ENCODE measurements at regions not wholly inside any gene's neighbourhood (a gene's known extent, or its start where the extent isn't known, plus 50 kb on each side); places are given as distances from the start of the nearest gene placed in this dataset.
"Not testable (repeated sequence)": the region's sequence is repeated elsewhere in the genome, so short reads cannot be mapped to it uniquely, and the experiment has no call there.

DNA sequence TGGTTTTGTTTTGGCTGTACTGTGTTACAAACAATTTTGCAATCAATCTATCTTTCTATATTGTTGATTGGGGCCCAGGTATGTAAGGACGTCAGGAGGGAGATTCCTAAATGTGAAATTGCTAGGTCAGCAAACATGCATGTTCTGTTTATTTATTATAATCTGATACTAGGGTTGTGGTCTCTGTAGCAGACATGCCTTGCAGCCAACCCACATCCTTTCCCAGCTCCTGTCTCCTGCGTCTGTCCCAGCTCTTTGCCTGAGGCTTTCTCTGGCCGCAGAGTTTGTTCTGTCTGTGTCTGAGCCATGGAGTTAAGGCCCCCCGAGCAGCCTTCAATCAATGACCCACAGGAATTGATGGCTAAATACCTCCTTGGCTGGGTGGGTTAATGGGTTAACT lies 124.0 kb upstream of the ZEB1 start:
- no peaks in the 10 kb centered on the region for H3K36me3 ChIP-seq (replicated peaks)
- H3K27me3 ChIP-seq (ENCODE audit: low read depth): no peaks in the 10 kb centered on the region
- no peak for DNase-seq (ENCODE audit: low spot score in 2 of 2)
- H3K4me3 ChIP-seq: no peak overlapping the region
- no peaks in the 10 kb centered on the region for H3K4me1 ChIP-seq
- in situ Hi-C loops (cut with MboI; ENCODE audit: low sequenced_read_pairs): no loop called here
- H3K9me3 ChIP-seq: no peaks in the 10 kb centered on the region

DNA sequence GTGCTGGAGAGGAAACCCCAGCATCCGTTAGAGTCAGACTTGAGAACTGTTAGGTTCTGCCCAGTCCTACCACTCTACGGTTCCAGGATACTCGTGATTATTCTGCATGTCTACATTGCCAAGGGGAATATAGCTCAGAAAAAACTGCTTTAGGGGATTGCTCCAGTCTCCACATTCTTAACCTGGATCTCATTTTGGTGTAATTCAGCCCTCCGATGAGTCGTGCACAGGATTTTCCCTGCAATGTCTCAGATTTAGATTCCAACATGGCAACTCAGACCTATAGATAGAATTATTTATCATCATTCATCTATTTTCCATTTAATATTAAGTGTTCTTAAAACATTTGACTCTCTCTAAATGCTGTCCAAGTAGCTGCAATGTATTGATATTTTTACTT lies 121.1 kb upstream of the ZEB1 start:
- no peaks in the 10 kb centered on the region for H3K36me3 ChIP-seq (replicated peaks)

DNA sequence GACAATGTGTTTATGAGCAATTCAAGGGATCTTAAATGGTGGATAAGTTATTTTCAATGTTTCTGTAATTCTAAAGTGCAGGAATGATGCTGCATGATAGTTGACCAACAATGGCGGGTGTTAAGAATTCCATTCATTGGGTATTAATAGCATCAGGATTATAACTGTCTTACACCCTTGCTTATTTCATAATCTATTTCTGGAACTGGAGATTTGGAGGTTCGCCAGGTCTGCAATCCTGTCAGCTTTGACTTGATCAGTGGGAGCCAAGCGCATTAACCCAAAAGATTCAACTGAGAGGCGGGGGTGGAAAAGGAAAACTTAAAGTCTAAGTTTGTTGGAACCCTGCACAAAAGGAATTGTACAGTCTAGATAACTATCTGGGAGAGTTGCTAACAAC lies 114.9 kb upstream of the ZEB1 start:
- in situ Hi-C loops (cut with MboI; ENCODE audit: low sequenced_read_pairs): no loop called here
- H3K4me1 ChIP-seq: no peaks in the 10 kb centered on the region
- no peak overlapping the region for H3K4me3 ChIP-seq
- H3K27me3 ChIP-seq (ENCODE audit: low read depth): no peaks in the 10 kb centered on the region
- no peak for DNase-seq (ENCODE audit: low spot score in 2 of 2)
- no peaks in the 10 kb centered on the region for H3K36me3 ChIP-seq (replicated peaks)
- H3K9me3 ChIP-seq: no peaks in the 10 kb centered on the region

More for the DNA sequence above, 121.1 kb upstream of the ZEB1 start:
- Histone ChIP-seq H3K27me3 (ENCODE audit: low read depth) (no peaks in the 10 kb centered on the region), H3K4me1 (no peaks in the 10 kb centered on the region), H3K9me3 (no peaks in the 10 kb centered on the region), H3K4me3 (no peak overlapping the region)
- DNase-seq (ENCODE audit: low spot score in 2 of 2): no peak
- in situ Hi-C loops (cut with MboI; ENCODE audit: low sequenced_read_pairs): no loop called here

DNA sequence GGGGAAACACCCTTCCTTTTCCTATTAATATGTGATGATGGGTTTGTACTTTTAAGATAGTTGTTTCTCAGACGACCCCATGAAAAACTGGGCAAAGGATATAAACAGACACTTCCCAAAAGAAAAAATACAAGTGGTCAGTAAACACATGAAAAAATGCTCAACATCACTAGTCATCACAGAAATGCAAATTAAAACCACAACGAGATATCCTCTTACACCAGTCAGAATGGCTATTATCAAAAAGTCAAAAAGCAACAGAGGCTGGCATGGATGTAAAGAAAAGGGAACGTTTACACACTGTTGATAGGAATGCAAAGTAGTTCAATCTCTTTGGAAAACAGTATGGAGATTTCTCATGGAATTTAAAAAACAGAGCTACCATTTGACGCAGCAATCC lies 111.4 kb upstream of the ZEB1 start:
- Histone ChIP-seq H3K27me3 (ENCODE audit: low read depth) (no peaks in the 10 kb centered on the region), H3K36me3 (replicated peaks) (no peaks in the 10 kb centered on the region), H3K4me1 (no peaks in the 10 kb centered on the region), H3K4me3 (no peak overlapping the region), H3K9me3 (no peaks in the 10 kb centered on the region)
- in situ Hi-C loops (cut with MboI; ENCODE audit: low sequenced_read_pairs): no loop called here
- DNase-seq (ENCODE audit: low spot score in 2 of 2): no peak

DNA sequence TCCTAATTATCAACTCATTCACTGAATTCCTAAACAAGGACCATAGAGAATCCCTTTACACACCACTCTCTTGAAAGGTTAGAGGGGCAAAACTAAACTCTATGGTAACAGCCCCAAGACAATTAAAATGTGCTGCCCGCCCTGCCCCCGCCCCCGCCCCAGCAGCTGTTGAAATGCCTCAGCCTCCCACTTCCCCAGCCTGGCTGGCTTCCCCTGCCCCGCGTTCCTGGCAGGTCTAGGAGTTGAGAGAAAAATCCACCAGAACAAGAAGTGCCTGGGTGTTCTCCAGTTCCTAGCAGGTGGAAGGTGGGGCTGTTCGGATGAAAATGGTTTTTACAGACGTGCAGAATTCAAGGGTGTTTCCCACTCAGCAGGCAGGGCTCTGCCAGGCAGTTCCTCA lies 109.5 kb upstream of the ZEB1 start:
- no peak for DNase-seq (ENCODE audit: low spot score in 2 of 2)
- Histone ChIP-seq H3K9me3 (no peaks in the 10 kb centered on the region), H3K4me3 (no peak overlapping the region), H3K4me1 (no peaks in the 10 kb centered on the region), H3K27me3 (ENCODE audit: low read depth) (no peaks in the 10 kb centered on the region), H3K36me3 (replicated peaks) (no peaks in the 10 kb centered on the region)
- in situ Hi-C loops (cut with MboI; ENCODE audit: low sequenced_read_pairs): no loop called here

DNA sequence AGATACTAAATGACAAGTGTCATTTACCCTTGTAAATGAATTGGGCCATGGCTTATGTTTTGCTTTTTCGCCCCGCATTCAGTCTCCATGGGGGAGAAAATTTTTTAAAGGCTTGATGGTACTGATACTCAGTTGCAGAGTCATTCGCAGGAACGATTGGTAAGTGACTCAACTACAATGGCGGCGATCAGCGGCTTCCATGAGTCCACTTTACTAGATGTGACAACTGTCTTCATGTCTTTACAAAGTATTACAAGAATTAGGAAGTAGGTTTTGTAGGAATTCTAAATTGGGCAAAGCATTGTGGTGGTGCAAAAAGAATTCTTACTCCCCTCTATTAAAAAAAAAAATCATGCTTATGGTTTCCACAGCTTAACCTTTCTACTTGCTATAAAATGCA lies 108.8 kb upstream of the ZEB1 start:
- H3K4me1 ChIP-seq: no peaks in the 10 kb centered on the region
- no peak overlapping the region for H3K4me3 ChIP-seq
- no peaks in the 10 kb centered on the region for H3K9me3 ChIP-seq
- no peaks in the 10 kb centered on the region for H3K27me3 ChIP-seq (ENCODE audit: low read depth)
- no peaks in the 10 kb centered on the region for H3K36me3 ChIP-seq (replicated peaks)
- DNase-seq (ENCODE audit: low spot score in 2 of 2): no peak
- in situ Hi-C loops (cut with MboI; ENCODE audit: low sequenced_read_pairs): no loop called here

DNA sequence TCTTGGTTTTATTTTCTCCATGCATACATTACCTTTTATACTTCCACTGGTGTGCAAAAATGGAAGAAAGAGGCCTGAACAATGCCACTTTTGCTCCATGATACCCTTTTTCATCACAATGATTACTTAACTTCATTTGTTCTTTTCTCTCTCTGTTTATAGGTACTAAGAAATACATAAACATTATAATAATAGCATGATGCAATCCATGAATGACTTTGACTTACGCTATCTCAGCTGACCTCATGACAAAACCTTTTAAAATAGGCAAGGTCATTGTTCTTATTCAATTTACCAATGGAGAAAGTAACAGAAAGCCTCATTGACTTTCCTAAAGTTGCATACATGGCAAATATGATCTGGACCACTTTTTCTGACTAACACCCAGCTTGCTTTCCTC lies 105.1 kb upstream of the ZEB1 start:
- DNase-seq (ENCODE audit: low spot score in 2 of 2): no peak
- Histone ChIP-seq H3K9me3 (no peaks in the 10 kb centered on the region), H3K4me1 (no peaks in the 10 kb centered on the region), H3K4me3 (no peak overlapping the region), H3K27me3 (ENCODE audit: low read depth) (no peaks in the 10 kb centered on the region), H3K36me3 (replicated peaks) (no peaks in the 10 kb centered on the region)
- in situ Hi-C loops (cut with MboI; ENCODE audit: low sequenced_read_pairs): no loop called here

DNA sequence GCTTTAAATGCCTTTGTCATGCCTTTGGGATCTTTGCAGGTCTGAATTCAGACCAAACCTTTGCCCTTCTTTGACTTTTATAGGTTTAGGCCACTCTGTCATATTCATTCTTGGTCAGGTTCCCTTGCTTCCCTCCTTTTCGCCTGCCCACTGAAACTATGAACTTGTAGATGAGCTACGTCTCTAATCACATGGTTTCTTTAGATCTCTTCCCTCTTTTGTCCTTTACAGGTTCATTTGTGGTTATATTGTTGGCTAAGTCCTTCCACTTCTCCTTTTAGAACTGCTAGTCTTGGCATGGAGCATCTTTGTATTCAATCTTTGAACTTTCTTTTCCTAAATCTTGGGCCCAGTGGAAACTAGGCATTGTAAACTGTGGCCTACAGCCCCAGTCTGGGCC lies 104.0 kb upstream of the ZEB1 start:
- Histone ChIP-seq H3K4me3 (no peak overlapping the region), H3K27me3 (ENCODE audit: low read depth) (no peaks in the 10 kb centered on the region), H3K36me3 (replicated peaks) (no peaks in the 10 kb centered on the region), H3K9me3 (no peaks in the 10 kb centered on the region), H3K4me1 (no peaks in the 10 kb centered on the region)
- DNase-seq (ENCODE audit: low spot score in 2 of 2): no peak
- in situ Hi-C loops (cut with MboI; ENCODE audit: low sequenced_read_pairs): no loop called here

DNA sequence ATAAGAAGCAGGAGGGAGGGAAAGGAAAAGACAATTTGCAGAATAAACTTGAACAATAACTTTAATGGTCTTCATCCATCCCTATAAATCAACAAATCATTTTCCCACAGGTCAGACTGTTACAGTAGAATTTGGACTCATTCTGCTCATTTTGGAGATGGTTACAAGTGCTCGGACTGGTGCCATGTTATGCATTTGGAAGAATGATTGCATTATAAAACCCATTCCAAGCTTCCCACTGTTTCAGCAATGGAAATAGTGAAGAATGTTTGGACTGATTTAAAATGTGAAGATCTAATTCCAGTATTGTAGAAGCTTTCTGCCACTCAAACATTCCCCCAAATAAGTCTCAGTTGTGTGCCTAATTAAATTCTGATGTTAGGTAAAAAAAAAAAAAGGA lies 99.7 kb upstream of the ZEB1 start:
- H3K4me3 ChIP-seq: no peak overlapping the region
- no peak for DNase-seq (ENCODE audit: low spot score in 2 of 2)
- H3K27me3 ChIP-seq (ENCODE audit: low read depth): no peaks in the 10 kb centered on the region
- in situ Hi-C loops (cut with MboI; ENCODE audit: low sequenced_read_pairs): no loop called here
- no peaks in the 10 kb centered on the region for H3K9me3 ChIP-seq
- no peaks in the 10 kb centered on the region for H3K36me3 ChIP-seq (replicated peaks)
- H3K4me1 ChIP-seq: no peaks in the 10 kb centered on the region

DNA sequence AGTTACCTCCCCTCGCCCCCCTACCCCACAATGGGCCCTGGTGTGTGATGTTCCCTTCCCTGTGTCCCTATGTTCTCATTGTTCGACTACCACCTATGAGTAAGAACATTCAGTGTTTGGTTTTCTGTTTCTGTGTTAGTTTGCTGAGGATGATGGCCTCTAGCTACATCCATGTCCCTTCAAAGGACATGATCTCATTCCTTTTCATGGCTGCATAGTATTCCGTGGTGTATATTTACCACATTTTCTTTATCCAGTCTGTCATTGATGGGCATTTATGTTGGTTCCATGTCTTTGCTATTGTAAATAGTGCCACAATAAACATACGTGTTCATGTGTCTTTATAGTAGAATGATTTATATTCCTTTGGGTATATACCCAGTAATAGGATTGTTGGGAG lies 90.2 kb upstream of the ZEB1 start:
- in situ Hi-C loops (cut with MboI; ENCODE audit: low sequenced_read_pairs); H3K4me1 ChIP-seq; H3K36me3 ChIP-seq (replicated peaks); H3K4me3 ChIP-seq; H3K9me3 ChIP-seq; H3K27me3 ChIP-seq (ENCODE audit: low read depth); DNase-seq (ENCODE audit: low spot score in 2 of 2): not testable (repeated sequence)

DNA sequence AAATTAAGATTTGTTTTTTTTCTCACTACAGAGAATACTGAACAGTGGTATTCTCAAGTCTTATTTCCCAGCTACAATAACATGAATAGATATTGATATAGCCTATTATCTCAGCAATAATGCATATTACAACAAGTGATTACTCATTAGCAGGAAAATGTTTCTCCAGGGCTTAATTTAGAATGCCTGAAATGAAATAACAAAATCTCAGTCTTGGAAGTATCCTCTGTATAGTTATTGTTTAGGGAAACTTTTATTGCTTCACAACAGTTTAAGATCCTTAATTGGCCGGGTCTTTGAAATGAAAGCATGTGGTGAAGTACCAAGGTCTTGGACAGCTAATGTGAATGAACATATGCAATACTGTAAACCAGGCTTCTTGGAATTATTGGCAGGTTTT lies 79.1 kb upstream of the ZEB1 start:
- in situ Hi-C loops (cut with MboI; ENCODE audit: low sequenced_read_pairs): no loop called here
- Histone ChIP-seq H3K4me1 (no peaks in the 10 kb centered on the region), H3K27me3 (ENCODE audit: low read depth) (peaks cover 5% of the 10 kb centered on the region; the same call in 1 of the 2 replicates), H3K36me3 (replicated peaks) (no peaks in the 10 kb centered on the region), H3K4me3 (no peak overlapping the region), H3K9me3 (no peaks in the 10 kb centered on the region)
- DNase-seq (ENCODE audit: low spot score in 2 of 2): no peak

DNA sequence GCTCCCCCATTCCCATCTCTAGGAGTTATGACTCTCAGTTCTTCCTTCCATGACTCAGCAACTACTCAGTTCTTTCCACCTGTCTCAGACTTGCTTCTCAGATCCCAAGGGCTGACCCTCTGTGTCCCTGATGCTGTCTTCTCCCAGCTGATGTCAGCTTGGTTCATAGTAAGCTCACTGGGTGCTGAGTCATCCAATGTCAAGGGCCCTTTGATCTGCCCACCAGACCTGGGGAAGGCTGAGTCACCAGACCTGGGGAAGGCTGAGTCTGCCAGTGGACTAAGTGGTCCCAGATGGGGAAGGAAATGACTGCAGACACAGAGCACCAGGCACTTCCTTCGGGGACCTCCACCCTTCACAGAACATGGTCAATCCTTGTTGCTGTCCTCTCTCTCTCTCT lies 76.1 kb upstream of the ZEB1 start:
- H3K27me3 ChIP-seq (ENCODE audit: low read depth): peaks cover 5% of the 10 kb centered on the region; the same call in 1 of the 2 replicates
- no peak for DNase-seq (ENCODE audit: low spot score in 2 of 2)
- no peak overlapping the region for H3K4me3 ChIP-seq
- H3K9me3 ChIP-seq: no peaks in the 10 kb centered on the region
- H3K4me1 ChIP-seq: no peaks in the 10 kb centered on the region
- in situ Hi-C loops (cut with MboI; ENCODE audit: low sequenced_read_pairs): no loop called here
- no peaks in the 10 kb centered on the region for H3K36me3 ChIP-seq (replicated peaks)

DNA sequence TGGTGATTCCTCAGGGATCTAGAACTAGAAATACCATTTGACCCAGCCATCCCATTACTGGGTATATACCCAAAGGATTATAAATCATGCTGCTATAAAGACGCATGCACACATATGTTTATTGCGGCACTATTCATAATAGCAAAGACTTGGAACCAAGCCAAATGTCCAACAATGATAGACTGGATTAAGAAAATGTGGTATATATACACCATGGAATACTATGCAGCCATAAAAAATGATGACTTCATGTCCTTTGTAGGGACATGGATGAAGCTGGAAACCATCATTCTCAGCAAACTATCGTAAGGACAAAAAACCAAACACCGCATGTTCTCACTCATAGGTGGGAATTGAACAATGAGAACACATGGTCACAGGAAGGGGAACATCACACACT lies 67.9 kb upstream of the ZEB1 start:
- DNase-seq (ENCODE audit: low spot score in 2 of 2); H3K9me3 ChIP-seq; H3K4me3 ChIP-seq; H3K4me1 ChIP-seq; in situ Hi-C loops (cut with MboI; ENCODE audit: low sequenced_read_pairs); H3K36me3 ChIP-seq (replicated peaks); H3K27me3 ChIP-seq (ENCODE audit: low read depth): not testable (repeated sequence)

DNA sequence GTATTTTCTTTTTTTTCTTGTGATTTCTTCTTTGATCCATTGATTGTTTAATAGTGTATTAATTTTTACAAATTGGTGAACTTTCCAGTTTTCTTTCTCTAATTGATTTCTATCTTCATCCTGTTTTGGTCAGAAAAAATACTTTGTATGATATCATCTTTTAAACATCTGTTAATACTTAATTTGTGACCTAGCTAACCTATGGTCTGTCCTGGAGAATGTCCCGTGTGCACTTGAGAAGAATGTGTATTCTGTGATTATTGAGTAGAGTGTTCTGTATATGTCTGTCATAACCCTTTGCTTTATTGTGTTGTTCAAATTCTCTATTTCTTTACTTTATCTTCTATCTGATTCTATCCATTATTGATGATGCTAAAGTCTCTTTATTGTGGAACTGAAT lies 65.8 kb upstream of the ZEB1 start:
- Histone ChIP-seq H3K4me3 (no peak overlapping the region), H3K36me3 (replicated peaks) (no peaks in the 10 kb centered on the region), H3K4me1 (no peaks in the 10 kb centered on the region), H3K9me3 (no peaks in the 10 kb centered on the region), H3K27me3 (ENCODE audit: low read depth) (no peaks in the 10 kb centered on the region; the same call in 1 of the 2 replicates)
- in situ Hi-C loops (cut with MboI; ENCODE audit: low sequenced_read_pairs): no loop called here
- no peak for DNase-seq (ENCODE audit: low spot score in 2 of 2)

DNA sequence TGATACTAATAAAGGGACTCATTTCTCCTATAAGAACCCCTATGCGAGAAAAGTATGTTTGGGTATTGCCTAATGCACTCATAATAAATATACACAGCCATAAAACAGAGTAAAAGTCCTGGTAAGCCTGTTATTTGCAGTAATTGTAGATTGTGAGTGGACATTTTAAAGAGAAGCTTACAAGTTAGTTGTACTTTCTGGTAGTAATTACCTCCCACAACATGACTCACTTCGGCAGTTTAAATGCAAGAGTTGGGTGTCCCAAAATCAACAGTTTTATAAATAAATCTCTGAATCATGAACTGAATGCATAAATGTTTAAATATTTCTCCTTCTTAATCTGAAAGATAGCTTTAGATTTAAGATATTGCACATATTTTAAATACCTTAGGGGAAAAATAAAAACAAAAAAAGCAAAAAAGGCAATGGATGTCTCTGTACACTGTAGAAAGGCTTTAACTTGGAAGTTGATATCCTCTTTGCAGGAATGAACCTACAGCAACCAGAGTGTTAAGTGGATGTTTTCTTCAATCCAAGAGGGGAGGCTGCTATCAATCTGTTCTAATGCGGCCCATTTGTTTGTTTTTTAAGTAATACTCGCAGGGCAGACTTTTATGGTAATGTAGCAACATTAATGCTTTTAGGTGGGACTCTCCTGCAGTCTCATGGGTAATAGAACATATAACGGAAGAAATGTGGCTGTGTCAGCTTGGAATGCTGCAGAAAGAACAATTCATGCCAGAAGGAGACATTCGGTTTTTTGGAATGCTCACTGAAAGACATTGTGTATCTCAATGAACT lies 57.3 kb upstream of the ZEB1 start:
- H3K4me1 ChIP-seq: no peaks in the 10 kb centered on the region
- no peak overlapping the region for H3K4me3 ChIP-seq
- no peak for DNase-seq (ENCODE audit: low spot score in 2 of 2)
- H3K9me3 ChIP-seq: no peaks in the 10 kb centered on the region
- in situ Hi-C loops (cut with MboI; ENCODE audit: low sequenced_read_pairs): no loop called here
- H3K36me3 ChIP-seq (replicated peaks): no peaks in the 10 kb centered on the region
- H3K27me3 ChIP-seq (ENCODE audit: low read depth): no peaks in the 10 kb centered on the region; the same call in 1 of the 2 replicates

Data from HAP-1 (cell line).